Renal pelvis (tissue), 1 donor: ENCODE measurements at regions not wholly inside any gene's neighbourhood (a gene's known extent, or its start where the extent isn't known, plus 50 kb on each side); places are given as distances from the start of the nearest gene placed in this dataset.

Source experiments
- DNase-seq: peaks from one replicate; pipeline ENCODE4 v3.0.0-alpha.2; 2013

- no peak for DNase-seq
Observed at GRCh38 chr12:91240386-91241095, 57.9 kb upstream of the DCN start.

GRCh38 chr12:91239481-91239880 lies 56.9 kb upstream of the DCN start:
- DNase-seq, result no peak
